ENCODE measurements at regions not wholly inside any gene's neighbourhood (a gene's known extent, or its start where the extent isn't known, plus 50 kb on each side); places are given as distances from the start of the nearest gene placed in this dataset.

DNA sequence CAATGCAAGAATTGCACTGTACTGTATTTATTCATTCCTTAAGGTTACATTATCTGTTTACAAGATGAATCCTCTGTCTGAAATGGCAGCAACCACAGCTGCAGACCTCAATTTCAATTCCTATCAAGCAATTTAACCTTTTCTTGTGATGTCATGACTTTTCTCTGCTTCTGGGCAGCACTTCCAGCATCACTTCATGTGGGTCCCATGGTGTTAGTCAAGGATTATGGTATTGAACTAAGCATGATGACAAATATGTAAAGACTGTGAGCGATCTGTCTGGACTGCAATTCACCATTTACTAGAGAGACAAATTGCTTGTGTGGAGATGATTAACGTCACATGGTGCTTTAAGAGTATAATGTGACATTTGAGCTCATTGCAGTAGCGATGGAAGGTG lies 90.5 kb upstream of the CCN2 start:
- H3K9me2 ChIP-seq (replicated peaks; ENCODE audit: insufficient read depth), result no peaks in the 10 kb centered on the region
- 85% methylated on average over 3 of the region's 3 CpGs for WGBS (ENCODE audit: low lambda C conversion rate, missing lambda C conversion rate)
- no peaks in the 10 kb centered on the region for H3K4me1 ChIP-seq (ENCODE audit: insufficient read depth)
- DNase-seq (ENCODE audit: low spot score), result no peak
- H3K4me3 ChIP-seq, result no peak overlapping the region
- no peak overlapping the region for H3K27ac ChIP-seq
- H3K79me2 ChIP-seq, result no peaks in the 10 kb centered on the region
- H2AFZ ChIP-seq, result no peak overlapping the region
- TF ChIP-seq EZH2phosphoT487 (IDR thresholded peaks at IDR 0.05; ENCODE audit: low read depth, severe bottlenecking, unreplicated experiment) (no peak), EZH2 (IDR thresholded peaks at IDR 0.05; ENCODE audit: borderline replicate concordance) (no peak)
- H3K27me3 ChIP-seq, result no peaks in the 10 kb centered on the region
- no peaks in the 10 kb centered on the region for H4K20me1 ChIP-seq (ENCODE audit: insufficient read depth, poor library complexity, severe bottlenecking)
- H3K9me3 ChIP-seq (ENCODE audit: low read depth), result no peaks in the 10 kb centered on the region
- H3K36me3 ChIP-seq (replicated peaks; ENCODE audit: insufficient read depth, low read depth), result no peaks in the 10 kb centered on the region
- no peak overlapping the region for H3K4me2 ChIP-seq

DNA sequence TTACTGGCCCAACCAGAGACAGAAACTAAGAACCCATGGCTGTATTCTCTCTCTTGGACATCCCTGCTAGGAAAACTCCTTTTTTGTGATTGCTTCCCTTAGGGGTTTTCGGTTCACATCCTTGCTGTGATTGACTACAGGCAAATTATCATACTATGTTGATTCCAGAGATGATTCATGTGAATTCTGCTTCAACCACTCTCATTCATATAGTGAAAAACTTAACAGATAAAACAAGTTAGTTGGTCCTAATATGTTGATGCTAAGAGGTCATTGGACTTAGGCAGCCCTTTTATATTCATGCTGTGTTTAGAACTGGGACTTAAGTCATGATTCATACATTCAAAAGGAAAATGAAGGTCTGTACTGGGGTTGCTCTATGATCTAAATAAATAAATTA lies 76.9 kb upstream of the CCN2 start:
- Histone ChIP-seq H3K79me2 (no peaks in the 10 kb centered on the region), H3K9me3 (ENCODE audit: low read depth) (no peaks in the 10 kb centered on the region), H3K4me2 (no peak overlapping the region), H4K20me1 (ENCODE audit: insufficient read depth, poor library complexity, severe bottlenecking) (no peaks in the 10 kb centered on the region), H3K4me3 (no peak overlapping the region), H3K36me3 (replicated peaks; ENCODE audit: insufficient read depth, low read depth) (no peaks in the 10 kb centered on the region), H3K27me3 (no peaks in the 10 kb centered on the region), H3K27ac (no peak overlapping the region), H2AFZ (no peak overlapping the region), H3K4me1 (ENCODE audit: insufficient read depth) (no peaks in the 10 kb centered on the region), H3K9me2 (replicated peaks; ENCODE audit: insufficient read depth) (no peaks in the 10 kb centered on the region)
- no peak for DNase-seq (ENCODE audit: low spot score)
- 90% methylated on average over 1 of the region's 1 CpG for WGBS (ENCODE audit: low lambda C conversion rate, missing lambda C conversion rate)
- TF ChIP-seq, protein P1, sequence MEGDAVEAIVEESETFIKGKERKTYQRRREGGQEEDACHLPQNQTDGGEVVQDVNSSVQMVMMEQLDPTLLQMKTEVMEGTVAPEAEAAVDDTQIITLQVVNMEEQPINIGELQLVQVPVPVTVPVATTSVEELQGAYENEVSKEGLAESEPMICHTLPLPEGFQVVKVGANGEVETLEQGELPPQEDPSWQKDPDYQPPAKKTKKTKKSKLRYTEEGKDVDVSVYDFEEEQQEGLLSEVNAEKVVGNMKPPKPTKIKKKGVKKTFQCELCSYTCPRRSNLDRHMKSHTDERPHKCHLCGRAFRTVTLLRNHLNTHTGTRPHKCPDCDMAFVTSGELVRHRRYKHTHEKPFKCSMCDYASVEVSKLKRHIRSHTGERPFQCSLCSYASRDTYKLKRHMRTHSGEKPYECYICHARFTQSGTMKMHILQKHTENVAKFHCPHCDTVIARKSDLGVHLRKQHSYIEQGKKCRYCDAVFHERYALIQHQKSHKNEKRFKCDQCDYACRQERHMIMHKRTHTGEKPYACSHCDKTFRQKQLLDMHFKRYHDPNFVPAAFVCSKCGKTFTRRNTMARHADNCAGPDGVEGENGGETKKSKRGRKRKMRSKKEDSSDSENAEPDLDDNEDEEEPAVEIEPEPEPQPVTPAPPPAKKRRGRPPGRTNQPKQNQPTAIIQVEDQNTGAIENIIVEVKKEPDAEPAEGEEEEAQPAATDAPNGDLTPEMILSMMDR (IDR thresholded peaks at IDR 0.05; ENCODE audit: poor library complexity), result no peak
- no peak for TF ChIP-seq EZH2phosphoT487 (IDR thresholded peaks at IDR 0.05; ENCODE audit: low read depth, severe bottlenecking, unreplicated experiment)
- no peak for TF ChIP-seq EZH2 (IDR thresholded peaks at IDR 0.05; ENCODE audit: borderline replicate concordance)

DNA sequence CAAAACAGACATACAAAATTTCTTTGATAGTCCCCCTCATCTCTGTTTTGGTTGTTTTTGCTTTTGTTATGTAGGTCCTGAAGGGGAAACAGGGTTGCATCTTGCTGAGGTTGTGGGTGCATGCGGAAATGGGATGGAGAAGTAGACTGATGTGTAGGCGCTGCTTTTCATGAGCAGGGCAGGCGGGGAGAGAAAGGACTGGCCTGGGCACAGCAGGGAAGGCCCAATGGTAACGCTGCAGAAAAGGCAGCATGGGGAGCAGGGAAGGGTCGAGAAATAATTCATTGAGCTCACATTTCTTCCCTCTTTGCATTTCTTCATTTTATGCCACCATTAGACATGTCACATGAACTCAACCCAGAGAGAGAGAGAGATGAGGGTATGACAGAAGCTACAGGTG lies 74.3 kb upstream of the CCN2 start:
- Histone ChIP-seq H3K36me3 (replicated peaks; ENCODE audit: insufficient read depth, low read depth) (no peaks in the 10 kb centered on the region), H2AFZ (no peak overlapping the region), H3K9me3 (ENCODE audit: low read depth) (no peaks in the 10 kb centered on the region), H3K79me2 (no peaks in the 10 kb centered on the region), H4K20me1 (ENCODE audit: insufficient read depth, poor library complexity, severe bottlenecking) (no peaks in the 10 kb centered on the region), H3K27ac (no peak overlapping the region), H3K4me3 (no peak overlapping the region), H3K4me1 (ENCODE audit: insufficient read depth) (peaks cover 18% of the 10 kb centered on the region), H3K27me3 (no peaks in the 10 kb centered on the region), H3K9me2 (replicated peaks; ENCODE audit: insufficient read depth) (no peaks in the 10 kb centered on the region), H3K4me2 (no peak overlapping the region)
- TF ChIP-seq EZH2 (IDR thresholded peaks at IDR 0.05; ENCODE audit: borderline replicate concordance), result no peak
- no peak for TF ChIP-seq EZH2phosphoT487 (IDR thresholded peaks at IDR 0.05; ENCODE audit: low read depth, severe bottlenecking, unreplicated experiment)
- TF ChIP-seq, protein P1 (IDR thresholded peaks at IDR 0.05; ENCODE audit: poor library complexity), result no peak
- WGBS (ENCODE audit: low lambda C conversion rate, missing lambda C conversion rate), result 91% methylated on average over 5 of the region's 5 CpGs
- DNase-seq (ENCODE audit: low spot score), result no peak

DNA sequence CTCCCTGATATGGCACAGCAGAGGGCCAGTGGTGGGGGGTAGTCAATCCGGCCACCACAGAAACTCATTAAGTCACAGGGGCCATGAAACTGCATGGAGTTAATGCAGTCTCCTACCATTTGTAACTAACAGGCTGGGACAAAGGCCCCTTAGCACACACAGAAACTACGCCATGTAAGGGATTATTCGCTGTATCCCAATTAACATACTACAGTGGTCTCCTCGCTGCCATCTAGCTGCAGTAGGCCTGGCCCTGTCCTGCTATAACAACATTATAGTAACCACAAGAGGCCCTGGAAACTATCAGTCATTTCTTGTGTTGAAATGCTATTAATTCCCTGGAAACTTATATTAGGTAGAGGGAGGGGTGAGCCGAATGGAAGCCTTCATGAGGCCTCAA lies 72.3 kb upstream of the CCN2 start:
- no peak overlapping the region for H3K4me3 ChIP-seq
- no peak overlapping the region for H3K27ac ChIP-seq
- H3K9me2 ChIP-seq (replicated peaks; ENCODE audit: insufficient read depth), result no peaks in the 10 kb centered on the region
- peaks cover 22% of the 10 kb centered on the region for H3K4me1 ChIP-seq (ENCODE audit: insufficient read depth)
- 93% methylated on average over 5 of the region's 5 CpGs for WGBS (ENCODE audit: low lambda C conversion rate, missing lambda C conversion rate)
- no peaks in the 10 kb centered on the region for H3K27me3 ChIP-seq
- H3K36me3 ChIP-seq (replicated peaks; ENCODE audit: insufficient read depth, low read depth), result no peaks in the 10 kb centered on the region
- H3K4me2 ChIP-seq, result no peak overlapping the region
- no peaks in the 10 kb centered on the region for H3K9me3 ChIP-seq (ENCODE audit: low read depth)
- no peak overlapping the region for H2AFZ ChIP-seq
- no peaks in the 10 kb centered on the region for H4K20me1 ChIP-seq (ENCODE audit: insufficient read depth, poor library complexity, severe bottlenecking)
- H3K79me2 ChIP-seq, result no peaks in the 10 kb centered on the region
- TF ChIP-seq EZH2 (IDR thresholded peaks at IDR 0.05; ENCODE audit: borderline replicate concordance) (no peak), EZH2phosphoT487 (IDR thresholded peaks at IDR 0.05; ENCODE audit: low read depth, severe bottlenecking, unreplicated experiment) (no peak)
- TF ChIP-seq, protein P1 (IDR thresholded peaks at IDR 0.05; ENCODE audit: poor library complexity), result no peak
- DNase-seq (ENCODE audit: low spot score), result no peak
